GM12878 (cell line): ENCODE measurements at regions not wholly inside any gene's neighbourhood (a gene's known extent, or its start where the extent isn't known, plus 50 kb on each side); places are given as distances from the start of the nearest gene placed in this dataset.

Experiments used
- ATAC-seq: fragments of 200-7000 bp; cut with Tn5 transposase; 3 replicates; pipeline ENCODE4 v1.9.1; 2020; ENCODE audit warnings: mild to moderate bottlenecking, moderate library complexity
- BruUV-seq: library from RNA; stranded (reverse); fragments of 400-500 nt; replicated peaks from 2 replicates; lab custom pipeline; 2021; lab: Mats Ljungman, UMichigan
- CTCF ChIA-PET: fragments of 300-600 bp; sonication (Branson Sonifier 250); formaldehyde crosslinking; extraction: SDS; loops from one replicate; lab custom pipeline; 2021; ENCODE audit warnings: inconsistent platforms; lab: Yijun Ruan, JAX
- POLR2A ChIA-PET: fragments of 350-600 bp; formaldehyde crosslinking; extraction: SDS; loops from one replicate; lab custom pipeline; 2021; ENCODE audit warnings: inconsistent platforms; lab: Charles Lee
- RAD21 ChIA-PET: fragments of 300-600 bp; sonication (Branson Sonifier 250); formaldehyde crosslinking; loops from one replicate; lab custom pipeline; 2023; ENCODE audit warnings: antibody characterized with exemption; ENCODE audit not compliant: unreplicated experiment; lab: Charles Lee
- SMC1A ChIA-PET: fragments of 300-600 bp; sonication (Branson Sonifier 250); formaldehyde crosslinking; loops from one replicate; lab custom pipeline; 2023; ENCODE audit not compliant: unreplicated experiment, uncharacterized antibody; lab: Charles Lee
- DNase-seq: peaks from one replicate; pipeline ENCODE4 v3.0.0-alpha.2; 2011; ENCODE audit warnings: low read depth, low spot score
- FAIRE-seq: peaks from 3 replicates; lab custom pipeline; 2011; peaks lifted over from hg19 to GRCh38; lab: Jason Lieb, UNC
- H2AFZ ChIP-seq: 2 replicates; pipeline ENCODE4 v1.6.0; 2011; ENCODE audit warnings: low read depth, low read length, control low read depth; ENCODE audit not compliant: control insufficient read depth
- H3K27ac ChIP-seq: 2 replicates; pipeline ENCODE4 v1.5.1; 2011; ENCODE audit warnings: control low read depth; ENCODE audit not compliant: control insufficient read depth, insufficient read depth
- H3K27me3 ChIP-seq, 2 experiments: replicated peaks in 1 of 2; 2 replicates each; pipeline versions ENCODE4 v1.6.0 to v1.6.1; 2011; ENCODE audit warnings: low read length in 1 of 2; ENCODE audit not compliant: control insufficient read depth in 2 of 2, insufficient read depth in 2 of 2
- H3K36me3 ChIP-seq, 2 experiments: 2 replicates each; pipeline ENCODE4 v1.5.1; 2011; ENCODE audit warnings: low read length in 1 of 2; ENCODE audit not compliant: control insufficient read depth in 2 of 2, insufficient read depth in 2 of 2
- H3K4me1 ChIP-seq: 2 replicates; pipeline ENCODE4 v1.6.1; 2011; ENCODE audit warnings: mild to moderate bottlenecking, low read length, moderate library complexity, mixed read lengths; ENCODE audit not compliant: control insufficient read depth, insufficient read depth
- H3K4me2 ChIP-seq: 2 replicates; pipeline ENCODE4 v1.6.0; 2011; ENCODE audit warnings: control low read depth; ENCODE audit not compliant: control insufficient read depth, insufficient read depth
- H3K4me3 ChIP-seq: fragments of 200-600 bp; sonication (generic); 2 replicates; pipeline ENCODE4 v1.5.1; 2016
- H3K79me2 ChIP-seq: 2 replicates; pipeline ENCODE4 v1.6.0; 2011; ENCODE audit warnings: low read length; ENCODE audit not compliant: control insufficient read depth, insufficient read depth
- H3K9ac ChIP-seq: 2 replicates; pipeline ENCODE4 v1.8.0; 2011; ENCODE audit warnings: low read length, control low read depth, mixed read lengths; ENCODE audit not compliant: control insufficient read depth, insufficient read depth
- H3K9me3 ChIP-seq: replicated peaks from 3 replicates; pipeline ENCODE4 v1.5.1; 2011; ENCODE audit warnings: mild to moderate bottlenecking, low read length; ENCODE audit not compliant: control insufficient read depth, insufficient read depth
- H4K20me1 ChIP-seq: 2 replicates; pipeline ENCODE4 v1.6.0; 2011; ENCODE audit not compliant: control insufficient read depth, insufficient read depth
- HCFC1 ChIP-seq: fragments of 150-350 bp; IDR thresholded peaks from 2 replicates; pipeline ENCODE4 v1.6.1; 2014; ENCODE audit warnings: low read length
- IKZF1 ChIP-seq: fragments of 450-650 bp; conservative IDR thresholded peaks from 2 replicates; pipeline ENCODE4 v1.6.1; 2017; ENCODE audit warnings: antibody characterized with exemption, mild to moderate bottlenecking
- IRF4 ChIP-seq: IDR thresholded peaks from 2 replicates; pipeline ENCODE4 v1.6.1; 2011; ENCODE audit warnings: low read depth, low read length
- KDM1A ChIP-seq: fragments of 200-600 bp; sonication (generic); IDR thresholded peaks from 2 replicates; pipeline ENCODE4 v1.6.1; 2016; ENCODE audit warnings: borderline replicate concordance
- MTA3 ChIP-seq: IDR thresholded peaks from 2 replicates; pipeline ENCODE4 v1.6.1; 2012; ENCODE audit warnings: low read length, inconsistent platforms, borderline replicate concordance
- MXI1 ChIP-seq: fragments of 150-350 bp; IDR thresholded peaks from 2 replicates; pipeline ENCODE4 v1.6.1; 2011; ENCODE audit warnings: low read depth, mild to moderate bottlenecking, inconsistent platforms, low read length, improper control_type of control experiment
- NFXL1 ChIP-seq: fragments of 450-650 bp; IDR thresholded peaks from 2 replicates; pipeline ENCODE4 v1.6.1; 2017; ENCODE audit warnings: antibody characterized with exemption, mild to moderate bottlenecking, borderline replicate concordance
- SP1 ChIP-seq: IDR thresholded peaks from one replicate; pipeline ENCODE4 v1.6.1; 2011; ENCODE audit warnings: low read depth, low read length
- STAT3 ChIP-seq: IDR thresholded peaks from 2 replicates; pipeline ENCODE4 v1.6.1; 2011; ENCODE audit warnings: low read depth, low read length, improper control_type of control experiment
- TARDBP ChIP-seq: IDR thresholded peaks from 2 replicates; pipeline ENCODE4 v1.6.1; 2016; ENCODE audit warnings: borderline replicate concordance
- ZNF24 ChIP-seq: fragments of 450-650 bp; IDR thresholded peaks from 2 replicates; pipeline ENCODE4 v1.6.1; 2017; ENCODE audit warnings: antibody characterized with exemption, mild to moderate bottlenecking
- ZNF622 ChIP-seq: fragments of 450-650 bp; IDR thresholded peaks from 2 replicates; pipeline ENCODE4 v1.6.1; 2017; ENCODE audit warnings: mild to moderate bottlenecking, inconsistent platforms
- WGBS: methylation state at CpG from one replicate; pipeline ENCODE4 v1.1.6; 2016; ENCODE audit warnings: low lambda C conversion rate; ENCODE audit not compliant: insufficient replicate concordance, insufficient coverage; ENCODE audit errors: missing lambda C conversion rate; 5-methylcytosine and 5-hydroxymethylcytosine counted together
- in situ Hi-C: fragments of 300-500 bp; cut with MboI; formaldehyde crosslinking; loops from 9 replicates; pipeline ENCODE4 v1.14.3; 2018; ENCODE audit warnings: mixed read lengths
- intact Hi-C: fragments of 100-400 bp; cut with micrococcal nuclease; formaldehyde crosslinking; loops from one replicate; pipeline ENCODE4 v1.14.2; 2022; ENCODE audit not compliant: unreplicated experiment
- TF ChIP-seq, protein P1 (sequence below): fragments of 450-650 bp; IDR thresholded peaks from 2 replicates; pipeline ENCODE4 v1.6.1; 2017; ENCODE audit warnings: mild to moderate bottlenecking
- TF ChIP-seq, protein P2 (sequence below): fragments of 450-650 bp; formaldehyde crosslinking; IDR thresholded peaks from 2 replicates; pipeline ENCODE4 v1.5.0; 2022; ENCODE audit warnings: mild to moderate bottlenecking, missing genetic modification characterization
- TF ChIP-seq, protein P3 (sequence below): IDR thresholded peaks from 2 replicates; pipeline ENCODE4 v1.6.1; 2011; ENCODE audit warnings: borderline replicate concordance, low read depth, mild to moderate bottlenecking, moderate library complexity, mixed read lengths, low read length; ENCODE audit not compliant: insufficient read depth; ENCODE audit errors: extremely low read length
- TF ChIP-seq, protein P4 (sequence below): fragments of 450-650 bp; IDR thresholded peaks from 2 replicates; pipeline ENCODE4 v1.6.1; 2016; ENCODE audit warnings: mild to moderate bottlenecking

DNA sequence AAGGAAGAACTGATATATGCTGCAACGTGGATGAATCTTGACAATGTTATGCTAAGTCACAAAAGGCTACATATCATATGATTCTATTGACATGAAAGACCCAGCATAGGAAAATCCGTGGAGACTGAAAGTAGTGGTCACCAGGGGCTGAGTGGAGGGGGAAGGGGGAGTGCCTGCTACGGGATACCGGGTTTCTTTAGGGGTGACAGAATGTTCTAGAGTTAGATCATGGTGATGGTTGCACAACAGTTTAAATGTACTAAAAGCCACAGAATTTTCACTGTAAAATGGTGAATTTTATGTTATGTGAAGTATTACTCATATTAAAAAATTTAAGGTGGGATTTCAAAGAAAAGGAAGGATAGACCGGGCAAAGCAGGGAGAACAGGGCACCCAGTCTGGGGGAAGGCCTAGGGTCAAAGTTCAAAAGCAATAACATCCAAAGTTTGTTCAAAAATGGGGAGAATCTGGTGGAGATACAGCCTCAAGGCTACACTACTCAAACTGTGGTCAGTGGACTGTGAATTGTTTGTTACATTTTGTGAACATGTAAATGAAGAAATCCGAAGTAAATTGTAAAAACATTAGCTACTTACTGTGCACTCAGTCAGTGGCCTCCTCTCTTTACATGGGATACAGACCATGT is 74.2 kb upstream of the FNDC3B start (continued):
- no peak for TF ChIP-seq MXI1
- TF ChIP-seq, protein P1, sequence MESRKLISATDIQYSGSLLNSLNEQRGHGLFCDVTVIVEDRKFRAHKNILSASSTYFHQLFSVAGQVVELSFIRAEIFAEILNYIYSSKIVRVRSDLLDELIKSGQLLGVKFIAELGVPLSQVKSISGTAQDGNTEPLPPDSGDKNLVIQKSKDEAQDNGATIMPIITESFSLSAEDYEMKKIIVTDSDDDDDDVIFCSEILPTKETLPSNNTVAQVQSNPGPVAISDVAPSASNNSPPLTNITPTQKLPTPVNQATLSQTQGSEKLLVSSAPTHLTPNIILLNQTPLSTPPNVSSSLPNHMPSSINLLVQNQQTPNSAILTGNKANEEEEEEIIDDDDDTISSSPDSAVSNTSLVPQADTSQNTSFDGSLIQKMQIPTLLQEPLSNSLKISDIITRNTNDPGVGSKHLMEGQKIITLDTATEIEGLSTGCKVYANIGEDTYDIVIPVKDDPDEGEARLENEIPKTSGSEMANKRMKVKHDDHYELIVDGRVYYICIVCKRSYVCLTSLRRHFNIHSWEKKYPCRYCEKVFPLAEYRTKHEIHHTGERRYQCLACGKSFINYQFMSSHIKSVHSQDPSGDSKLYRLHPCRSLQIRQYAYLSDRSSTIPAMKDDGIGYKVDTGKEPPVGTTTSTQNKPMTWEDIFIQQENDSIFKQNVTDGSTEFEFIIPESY: no peak
- TF ChIP-seq, protein P2, sequence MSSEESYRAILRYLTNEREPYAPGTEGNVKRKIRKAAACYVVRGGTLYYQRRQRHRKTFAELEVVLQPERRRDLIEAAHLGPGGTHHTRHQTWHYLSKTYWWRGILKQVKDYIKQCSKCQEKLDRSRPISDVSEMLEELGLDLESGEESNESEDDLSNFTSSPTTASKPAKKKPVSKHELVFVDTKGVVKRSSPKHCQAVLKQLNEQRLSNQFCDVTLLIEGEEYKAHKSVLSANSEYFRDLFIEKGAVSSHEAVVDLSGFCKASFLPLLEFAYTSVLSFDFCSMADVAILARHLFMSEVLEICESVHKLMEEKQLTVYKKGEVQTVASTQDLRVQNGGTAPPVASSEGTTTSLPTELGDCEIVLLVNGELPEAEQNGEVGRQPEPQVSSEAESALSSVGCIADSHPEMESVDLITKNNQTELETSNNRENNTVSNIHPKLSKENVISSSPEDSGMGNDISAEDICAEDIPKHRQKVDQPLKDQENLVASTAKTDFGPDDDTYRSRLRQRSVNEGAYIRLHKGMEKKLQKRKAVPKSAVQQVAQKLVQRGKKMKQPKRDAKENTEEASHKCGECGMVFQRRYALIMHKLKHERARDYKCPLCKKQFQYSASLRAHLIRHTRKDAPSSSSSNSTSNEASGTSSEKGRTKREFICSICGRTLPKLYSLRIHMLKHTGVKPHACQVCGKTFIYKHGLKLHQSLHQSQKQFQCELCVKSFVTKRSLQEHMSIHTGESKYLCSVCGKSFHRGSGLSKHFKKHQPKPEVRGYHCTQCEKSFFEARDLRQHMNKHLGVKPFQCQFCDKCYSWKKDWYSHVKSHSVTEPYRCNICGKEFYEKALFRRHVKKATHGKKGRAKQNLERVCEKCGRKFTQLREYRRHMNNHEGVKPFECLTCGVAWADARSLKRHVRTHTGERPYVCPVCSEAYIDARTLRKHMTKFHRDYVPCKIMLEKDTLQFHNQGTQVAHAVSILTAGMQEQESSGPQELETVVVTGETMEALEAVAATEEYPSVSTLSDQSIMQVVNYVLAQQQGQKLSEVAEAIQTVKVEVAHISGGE (CRISPR knock-in tag): no peak
- TF ChIP-seq STAT3: no peak
- TF ChIP-seq IRF4: no peak

DNA sequence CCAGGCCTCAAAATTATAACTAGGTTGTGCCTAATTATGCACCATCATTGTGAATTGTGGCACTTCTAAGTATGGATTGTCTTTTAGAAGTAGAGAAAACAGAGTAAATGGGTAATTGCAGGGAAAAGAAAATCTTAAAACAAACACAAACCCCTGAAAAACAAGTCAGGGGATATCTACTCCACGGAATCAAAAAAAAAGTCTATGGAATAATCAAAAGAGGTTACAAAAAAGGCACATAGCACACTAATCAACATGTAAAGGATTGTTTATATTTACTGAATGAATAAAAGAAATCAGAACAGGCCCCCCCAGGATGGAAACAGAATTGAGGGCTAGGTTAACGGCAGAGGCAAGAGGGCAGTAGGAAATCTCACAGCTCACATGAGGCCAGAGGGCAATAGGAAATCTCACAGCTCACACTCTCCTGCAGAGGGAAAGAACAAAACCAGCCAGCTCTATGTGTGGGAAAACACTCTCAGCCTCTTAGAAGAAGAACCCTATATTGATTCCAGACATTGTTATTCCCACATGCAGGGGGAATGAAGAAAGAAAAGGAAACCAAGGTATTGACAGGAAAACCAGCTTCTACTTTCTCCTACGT is 72.7 kb upstream of the FNDC3B start:
- in situ Hi-C loops: no loop called here
- no TSS peak for BruUV-seq
- TF ChIP-seq TARDBP (no peak), HCFC1 (no peak), SP1 (no peak), KDM1A (no peak), IKZF1 (no peak), ZNF622 (no peak), NFXL1 (no peak), ZNF24 (no peak), MTA3 (no peak)
- TF ChIP-seq, protein P3, sequence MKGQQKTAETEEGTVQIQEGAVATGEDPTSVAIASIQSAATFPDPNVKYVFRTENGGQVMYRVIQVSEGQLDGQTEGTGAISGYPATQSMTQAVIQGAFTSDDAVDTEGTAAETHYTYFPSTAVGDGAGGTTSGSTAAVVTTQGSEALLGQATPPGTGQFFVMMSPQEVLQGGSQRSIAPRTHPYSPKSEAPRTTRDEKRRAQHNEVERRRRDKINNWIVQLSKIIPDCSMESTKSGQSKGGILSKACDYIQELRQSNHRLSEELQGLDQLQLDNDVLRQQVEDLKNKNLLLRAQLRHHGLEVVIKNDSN: no peak
- TF ChIP-seq, protein P4, sequence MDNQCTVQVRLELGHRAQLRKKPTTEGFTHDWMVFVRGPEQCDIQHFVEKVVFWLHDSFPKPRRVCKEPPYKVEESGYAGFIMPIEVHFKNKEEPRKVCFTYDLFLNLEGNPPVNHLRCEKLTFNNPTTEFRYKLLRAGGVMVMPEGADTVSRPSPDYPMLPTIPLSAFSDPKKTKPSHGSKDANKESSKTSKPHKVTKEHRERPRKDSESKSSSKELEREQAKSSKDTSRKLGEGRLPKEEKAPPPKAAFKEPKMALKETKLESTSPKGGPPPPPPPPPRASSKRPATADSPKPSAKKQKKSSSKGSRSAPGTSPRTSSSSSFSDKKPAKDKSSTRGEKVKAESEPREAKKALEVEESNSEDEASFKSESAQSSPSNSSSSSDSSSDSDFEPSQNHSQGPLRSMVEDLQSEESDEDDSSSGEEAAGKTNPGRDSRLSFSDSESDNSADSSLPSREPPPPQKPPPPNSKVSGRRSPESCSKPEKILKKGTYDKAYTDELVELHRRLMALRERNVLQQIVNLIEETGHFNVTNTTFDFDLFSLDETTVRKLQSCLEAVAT: no peak

More for the DNA sequence above, 72.7 kb upstream of the FNDC3B start:
- Histone ChIP-seq H3K36me3 (no peaks in the 10 kb centered on the region), H3K79me2 (no peaks in the 10 kb centered on the region), H3K27me3 (no peaks in the 10 kb centered on the region), H3K4me2 (no peak overlapping the region), H2AFZ (peak overlapping the region; percentile 30; the same call in 1 of the 2 replicates), H3K9me3 (no peaks in the 10 kb centered on the region; the same call in 2 of the 3 replicates), H4K20me1 (no peaks in the 10 kb centered on the region), H3K9ac (no peak overlapping the region), H3K27ac (no peak overlapping the region), H3K4me3 (no peak overlapping the region), H3K4me1 (no peaks in the 10 kb centered on the region)
- FAIRE-seq (no peak), ATAC-seq (no peak), DNase-seq (no peak)
- POLR2A ChIA-PET: no interaction called here
- SMC1A ChIA-PET: interaction anchor here (0.7 kb wide), 1 partner anchor 48 kb away, joined by 4 read pairs; no protein-coding TSS in a partner anchor
- CTCF ChIA-PET: no interaction called here
- intact Hi-C loops: no loop called here
- WGBS: 28% methylated on average over 3 of the region's 3 CpGs
- RAD21 ChIA-PET: no interaction called here
